Activated effector memory CD4-positive, alpha-beta T cell treated with anti-CD3 and anti-CD28 coated beads, Interleukin-2, amount 50 U/mL, for 16 hours (primary cell): ENCODE measurements at regions not wholly inside any gene's neighbourhood (a gene's known extent, or its start where the extent isn't known, plus 50 kb on each side); places are given as distances from the start of the nearest gene placed in this dataset.

Experiments
- DNase-seq: peaks from one replicate; pipeline ENCODE4 v3.0.0-alpha.2; 2020

DNA sequence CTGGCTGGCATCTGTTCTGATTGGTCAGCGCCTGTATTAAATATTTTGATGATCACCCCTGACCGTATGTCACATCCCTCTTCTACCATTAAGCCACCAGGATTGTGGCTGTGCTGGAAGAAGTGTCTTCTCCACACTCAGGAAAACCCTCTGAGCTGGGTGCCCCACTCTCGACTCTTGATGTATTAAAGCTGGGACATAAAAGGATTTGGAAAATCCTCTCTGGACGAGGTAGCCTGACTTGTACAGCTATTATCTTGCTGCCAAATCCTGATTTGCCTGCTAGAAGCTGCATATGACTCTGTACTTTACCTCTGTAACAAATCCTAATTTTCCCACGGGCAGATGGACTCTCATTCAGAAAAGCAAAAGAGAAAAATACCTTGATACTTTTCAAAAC is 161.0 kb downstream of the SLC28A3 start:
- no peak for DNase-seq

DNA sequence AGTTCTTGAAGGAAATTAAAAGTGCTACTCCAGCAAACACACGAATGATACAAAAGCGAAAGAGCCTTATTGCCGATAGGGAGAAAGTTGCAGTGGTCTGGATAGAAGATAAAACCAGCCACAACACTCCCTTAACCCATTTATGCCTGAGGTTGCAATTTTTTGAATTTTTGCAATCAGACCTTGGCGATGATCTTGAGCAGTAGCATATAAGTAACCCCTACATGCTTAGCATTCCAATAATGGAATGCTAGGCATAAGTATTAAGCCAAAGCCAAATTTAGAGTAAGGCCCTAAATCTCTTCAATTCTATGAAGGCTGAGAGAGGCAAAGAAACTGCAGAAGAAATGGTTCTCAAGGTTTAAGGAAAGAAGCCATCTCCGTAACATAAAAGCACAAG is 153.5 kb downstream of the SLC28A3 start:
- no peak for DNase-seq

DNA sequence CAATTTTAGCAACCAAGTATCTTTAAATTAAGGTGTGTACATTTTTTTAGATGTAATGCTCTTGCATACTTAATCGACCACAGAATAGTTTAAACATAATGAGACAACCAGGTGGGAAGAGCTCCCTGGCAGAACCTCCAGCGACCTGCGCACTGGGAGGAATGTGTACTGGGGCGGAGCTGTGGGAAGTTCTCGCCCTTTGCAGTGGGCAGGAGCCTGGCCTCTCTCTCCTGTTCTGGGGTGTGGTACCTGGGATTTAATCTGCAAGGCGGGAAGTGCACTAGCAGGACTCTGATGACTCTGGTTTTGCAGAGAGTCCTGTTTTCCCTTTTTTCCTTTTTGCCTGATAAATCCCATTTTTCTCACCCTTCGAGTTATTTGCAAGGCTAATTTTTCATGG is 150.7 kb downstream of the SLC28A3 start:
- DNase-seq, result no peak

DNA sequence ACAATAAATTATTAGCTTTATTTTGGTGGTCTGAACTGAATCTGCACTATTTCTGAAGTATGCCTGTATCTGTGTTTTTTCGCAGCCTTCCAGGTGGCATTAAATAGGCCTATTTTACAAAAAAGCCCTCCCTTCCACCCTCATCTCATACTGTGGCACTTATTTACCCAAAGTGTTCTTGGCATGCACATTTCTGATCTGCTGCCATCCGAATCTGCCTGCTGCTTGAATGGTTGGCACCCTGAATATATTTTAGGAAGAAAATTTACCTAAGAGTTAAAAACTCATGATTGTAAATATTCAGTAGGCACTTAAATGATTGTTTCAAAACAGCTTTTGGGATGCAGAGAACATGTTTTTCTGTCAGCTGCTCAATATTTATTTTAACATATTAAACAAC is 150.1 kb downstream of the SLC28A3 start:
- no peak for DNase-seq

DNA sequence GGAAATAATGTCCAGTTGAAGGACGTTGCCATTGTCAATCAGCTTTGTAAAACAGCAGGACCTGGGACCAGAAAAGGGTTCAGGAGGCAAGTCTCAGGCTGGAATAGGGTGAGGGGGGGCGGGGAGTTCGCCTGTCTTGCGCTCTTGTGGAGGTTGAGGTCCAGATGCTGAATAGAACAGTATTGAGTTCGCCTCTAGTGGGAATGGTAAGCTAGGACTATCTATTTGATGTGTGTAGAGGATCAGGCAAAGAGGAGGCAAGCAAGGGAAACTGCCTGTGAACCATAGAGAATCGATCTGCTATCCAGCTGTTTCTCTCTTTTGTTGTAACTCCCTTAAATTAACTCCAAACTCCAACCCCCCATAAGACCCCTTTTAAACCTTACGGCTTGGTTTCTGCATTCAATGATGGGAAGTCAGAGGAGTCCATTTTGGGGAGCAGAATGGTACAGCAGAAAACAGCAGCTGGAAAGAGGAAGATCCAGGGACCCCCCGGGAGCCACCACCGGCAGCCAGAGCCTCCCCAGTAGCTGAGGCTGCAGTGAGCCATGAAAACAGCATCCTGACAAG is 133.7 kb downstream of the SLC28A3 start:
- DNase-seq, result no peak

DNA sequence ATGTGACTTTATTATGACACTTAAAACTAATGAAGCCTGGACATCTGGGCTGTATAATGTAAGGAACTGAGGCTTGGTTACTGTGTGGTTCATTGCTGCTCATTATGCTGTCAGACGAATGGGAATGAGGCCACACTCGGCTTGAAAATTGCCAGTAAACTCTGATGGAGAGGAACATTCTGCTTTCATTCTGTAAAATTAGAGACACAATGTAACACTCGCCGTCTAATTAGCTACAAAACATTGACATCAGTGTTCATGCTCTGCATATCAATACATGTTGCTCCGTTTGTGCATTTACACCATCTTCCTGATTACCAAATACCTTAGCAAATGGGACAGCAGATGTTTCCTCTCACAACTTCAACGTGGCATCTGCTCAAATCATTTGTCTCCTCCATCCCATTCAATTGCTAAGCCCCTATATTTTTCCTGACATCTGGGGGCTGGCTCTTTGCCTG is 133.0 kb downstream of the SLC28A3 start:
- no peak for DNase-seq

DNA sequence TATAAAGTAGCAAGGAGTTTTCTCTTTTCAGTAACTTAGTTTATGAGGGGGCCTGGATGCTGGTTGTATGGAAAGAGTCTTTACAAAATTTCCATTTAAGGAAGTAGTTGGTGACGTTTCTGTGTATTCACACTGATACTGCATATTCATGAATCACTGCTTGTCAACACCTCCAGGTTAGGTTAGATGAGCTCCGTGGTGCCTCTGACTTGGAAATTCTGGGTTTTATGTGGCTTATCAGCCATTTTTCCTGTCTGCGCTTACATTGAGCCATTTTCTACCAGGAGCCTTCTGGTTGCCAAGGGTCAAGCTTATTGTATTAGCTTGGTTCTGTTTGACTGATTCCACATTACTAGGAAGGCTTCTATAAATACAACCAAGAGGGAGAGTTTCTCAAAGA is 128.3 kb downstream of the SLC28A3 start:
- DNase-seq, result no peak

DNA sequence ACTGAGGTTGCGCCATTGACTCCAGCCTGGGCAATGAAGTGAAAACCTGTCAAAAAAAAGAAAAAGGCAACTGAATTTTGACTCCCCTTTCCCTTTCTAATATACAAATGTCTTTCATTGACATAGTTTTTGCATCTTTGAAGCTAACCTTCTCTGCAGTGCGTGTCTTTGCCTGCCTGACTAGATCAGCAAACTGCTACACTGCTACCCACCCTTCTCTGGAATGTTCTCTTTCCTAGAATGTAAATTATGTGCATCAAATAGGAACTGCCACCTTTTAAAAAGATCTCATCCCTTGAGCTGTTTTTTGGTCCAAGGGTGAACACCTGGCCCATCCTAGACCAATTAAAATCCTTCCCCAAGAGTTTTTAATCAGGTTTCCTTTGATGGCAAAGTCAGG is 127.6 kb downstream of the SLC28A3 start:
- DNase-seq, result no peak

DNA sequence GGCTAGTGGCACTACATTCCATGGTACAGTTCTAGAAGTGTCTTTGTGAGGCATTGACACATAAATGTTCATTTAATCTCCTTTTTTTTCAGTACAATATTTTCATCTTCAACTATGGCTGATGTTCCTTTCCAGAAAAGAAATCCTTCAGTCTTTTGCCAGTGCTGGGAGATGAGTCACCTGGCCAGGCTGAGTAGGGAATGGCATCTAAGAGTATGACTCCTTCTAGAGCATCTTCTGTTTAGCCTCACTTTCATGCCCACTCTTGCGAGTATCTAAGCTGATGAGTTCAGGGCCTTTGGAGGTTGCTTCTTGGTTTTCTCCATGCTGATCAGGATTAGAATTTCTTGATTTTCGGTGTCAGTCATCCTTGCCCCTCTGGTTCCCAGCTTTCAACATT is 124.4 kb downstream of the SLC28A3 start:
- no peak for DNase-seq

DNA sequence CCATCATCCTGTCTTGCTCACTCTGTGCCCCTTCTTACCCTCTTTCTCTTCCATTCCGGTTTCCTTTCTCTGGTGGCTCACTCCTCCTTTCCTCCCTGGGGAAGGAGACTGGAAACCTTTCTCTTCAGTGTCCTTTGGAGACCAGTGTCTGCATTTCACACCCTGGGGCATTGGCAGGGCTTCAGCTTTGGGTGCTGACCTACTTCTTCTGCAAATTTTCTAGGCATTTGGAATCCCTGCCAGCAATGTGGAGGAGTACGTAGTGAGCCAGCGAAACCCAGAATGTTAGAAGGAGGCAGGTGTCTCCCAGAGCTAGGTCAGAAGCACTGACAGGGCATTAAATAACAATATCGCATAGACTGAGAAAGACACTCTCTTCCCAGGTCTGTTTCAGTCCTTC is 122.2 kb downstream of the SLC28A3 start:
- DNase-seq, result no peak

DNA sequence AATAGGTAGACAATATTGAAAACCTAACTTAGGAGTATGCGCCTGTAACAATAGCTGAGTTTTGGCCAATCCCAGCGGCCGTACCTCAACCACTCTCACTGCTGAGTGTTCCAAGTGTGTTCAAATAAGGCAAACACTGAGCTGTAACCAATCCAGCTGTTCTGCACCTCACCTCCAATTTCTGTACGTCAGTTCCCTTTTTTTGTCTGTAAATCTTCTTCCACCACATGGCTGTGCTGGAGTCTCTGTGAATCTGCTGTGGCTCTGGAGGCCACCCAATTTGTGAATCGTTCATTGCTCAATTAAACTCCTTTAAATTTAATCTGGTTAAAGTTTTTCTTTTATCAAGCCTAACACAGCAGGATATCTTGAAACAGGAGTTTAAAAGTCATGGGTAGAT is 116.3 kb downstream of the SLC28A3 start:
- no peak for DNase-seq
